Right lobe of liver (tissue), 4 donors: ENCODE measurements at regions not wholly inside any gene's neighbourhood (a gene's known extent, or its start where the extent isn't known, plus 50 kb on each side); places are given as distances from the start of the nearest gene placed in this dataset.
"Not testable (repeated sequence)": the region's sequence is repeated elsewhere in the genome, so short reads cannot be mapped to it uniquely, and the experiment has no call there.

ENCODE experiments used
- POLR2A ChIP-seq: fragments of 450-650 bp; IDR thresholded peaks from one replicate; pipeline ENCODE4 v1.6.1; 2017; ENCODE audit warnings: antibody characterized with exemption, mild to moderate bottlenecking
- TF ChIP-seq, protein P1 (sequence below), 4 donors: fragments of 200-600 bp in 3 of 4; fragments of 450-650 bp in 1 of 4; IDR thresholded peaks; one replicate each; pipeline versions ENCODE4 v1.5.1 to v1.8.0; 2016 to 2022; ENCODE audit warnings: antibody characterized with exemption in 4 of 4, mild to moderate bottlenecking in 2 of 4
- donor health status: DM: no; HTN: no; CAD: no.
- donor health status: DM: no; HTN: no; CAD: no.
- donor health status: DM: no; HTN: yes; CAD: no.

DNA sequence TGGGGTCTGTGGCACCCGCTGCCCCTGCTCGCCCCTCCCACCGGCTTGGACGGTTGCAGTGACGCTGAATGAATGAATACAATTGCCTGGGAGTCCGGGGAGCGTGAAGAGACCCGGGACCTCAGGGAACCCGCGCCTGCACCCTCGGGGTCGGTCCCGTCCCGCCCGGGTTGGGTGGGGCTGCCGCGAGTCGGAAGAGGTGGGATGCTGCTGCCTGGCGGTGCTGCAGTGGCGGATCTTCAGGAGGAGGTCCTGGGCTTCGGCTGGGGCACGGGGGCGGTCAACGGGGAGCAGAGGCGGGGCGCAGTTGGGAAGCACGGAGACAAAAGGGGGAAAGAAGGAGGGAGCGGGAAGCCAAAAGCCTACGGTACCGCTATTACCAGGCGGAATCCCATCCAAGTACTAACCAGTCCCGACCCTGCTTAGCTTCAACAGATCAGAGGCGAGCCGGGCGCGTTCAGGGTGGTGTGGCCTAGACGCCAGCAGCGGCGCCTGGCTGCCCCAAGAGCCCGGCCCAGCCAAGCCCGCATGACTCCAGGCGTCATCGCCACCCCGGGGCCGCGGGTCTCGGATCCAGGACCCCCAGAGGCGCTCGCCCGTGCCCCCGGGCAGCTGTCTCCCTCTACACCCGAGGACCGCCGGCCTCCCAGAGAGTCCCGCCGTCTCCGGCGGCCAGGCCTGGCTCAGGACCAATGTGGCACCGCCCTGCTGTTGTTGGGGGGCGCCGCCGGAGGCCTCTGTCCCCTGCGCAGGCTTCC, 1612.3 kb downstream of the SPATA31A7 start:
- TF ChIP-seq, protein P1, sequence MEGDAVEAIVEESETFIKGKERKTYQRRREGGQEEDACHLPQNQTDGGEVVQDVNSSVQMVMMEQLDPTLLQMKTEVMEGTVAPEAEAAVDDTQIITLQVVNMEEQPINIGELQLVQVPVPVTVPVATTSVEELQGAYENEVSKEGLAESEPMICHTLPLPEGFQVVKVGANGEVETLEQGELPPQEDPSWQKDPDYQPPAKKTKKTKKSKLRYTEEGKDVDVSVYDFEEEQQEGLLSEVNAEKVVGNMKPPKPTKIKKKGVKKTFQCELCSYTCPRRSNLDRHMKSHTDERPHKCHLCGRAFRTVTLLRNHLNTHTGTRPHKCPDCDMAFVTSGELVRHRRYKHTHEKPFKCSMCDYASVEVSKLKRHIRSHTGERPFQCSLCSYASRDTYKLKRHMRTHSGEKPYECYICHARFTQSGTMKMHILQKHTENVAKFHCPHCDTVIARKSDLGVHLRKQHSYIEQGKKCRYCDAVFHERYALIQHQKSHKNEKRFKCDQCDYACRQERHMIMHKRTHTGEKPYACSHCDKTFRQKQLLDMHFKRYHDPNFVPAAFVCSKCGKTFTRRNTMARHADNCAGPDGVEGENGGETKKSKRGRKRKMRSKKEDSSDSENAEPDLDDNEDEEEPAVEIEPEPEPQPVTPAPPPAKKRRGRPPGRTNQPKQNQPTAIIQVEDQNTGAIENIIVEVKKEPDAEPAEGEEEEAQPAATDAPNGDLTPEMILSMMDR (IDR thresholded peaks at IDR 0.05) = not testable (repeated sequence)
- not testable (repeated sequence) for TF ChIP-seq POLR2A
